Prostate gland (tissue), 2 donors: ENCODE measurements at regions not wholly inside any gene's neighbourhood (a gene's known extent, or its start where the extent isn't known, plus 50 kb on each side); places are given as distances from the start of the nearest gene placed in this dataset.

Experiments used
- CTCF ChIP-seq, 4 experiments: fragments of 200-600 bp in 2 of 4; fragments of 450-650 bp in 2 of 4; sonication (generic) in 2 of 4; IDR thresholded peaks; 1 replicate in 3 of 4; 2 replicates in 1 of 4; pipeline ENCODE4 v1.5.1; 2016 to 2019; ENCODE audit warnings: antibody characterized with exemption in 4 of 4, mild to moderate bottlenecking in 2 of 4, moderate library complexity in 2 of 4
- POLR2A ChIP-seq: fragments of 450-650 bp; IDR thresholded peaks from one replicate; pipeline ENCODE4 v1.6.1; 2016; ENCODE audit warnings: antibody characterized with exemption, mild to moderate bottlenecking
- POLR2AphosphoS5 ChIP-seq: sonication (generic); formaldehyde crosslinking; IDR thresholded peaks from one replicate; pipeline ENCODE4 v1.6.1; 2017; ENCODE audit warnings: antibody characterized with exemption

DNA sequence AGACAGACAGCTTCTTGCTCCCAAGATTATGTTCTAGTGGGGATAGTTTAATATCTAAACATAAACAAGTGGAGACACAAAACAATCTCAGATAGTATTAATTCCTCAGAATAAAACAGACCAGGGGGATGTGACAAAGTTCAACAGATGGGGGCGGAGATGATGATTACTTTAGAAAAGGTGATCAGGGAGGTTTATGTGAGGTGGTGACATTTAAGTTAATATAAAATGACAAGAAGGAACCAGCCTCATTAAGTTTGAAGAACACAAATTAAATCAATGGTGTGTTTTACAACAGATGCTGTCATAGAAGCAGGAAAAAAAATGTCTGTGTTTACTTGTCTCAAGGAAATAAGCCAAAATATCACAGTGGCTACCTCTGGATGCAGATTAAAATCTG, 119.6 kb upstream of the HMHB1 start:
- TF ChIP-seq POLR2A, result no peak
- no peak for TF ChIP-seq CTCF (IDR thresholded peaks at IDR 0.05)
- no peak for TF ChIP-seq POLR2AphosphoS5
